ENCODE measurements at regions not wholly inside any gene's neighbourhood (a gene's known extent, or its start where the extent isn't known, plus 50 kb on each side); places are given as distances from the start of the nearest gene placed in this dataset.

- Histone ChIP-seq H3K36me3 (ENCODE audit: control insufficient read depth, insufficient read depth, low read length) (no peaks in the 10 kb centered on the region), H3K4me3 (ENCODE audit: low read depth, low read length) (no peak overlapping the region), H3K27me3 (ENCODE audit: control insufficient read depth, insufficient read depth, low read length) (no peaks in the 10 kb centered on the region)
- POLR2A ChIA-PET, result no interaction called here
- no peak for DNase-seq (ENCODE audit: low read depth)
- CTCF ChIA-PET, result interaction anchor here (1.3 kb wide), 1 partner anchor 12 kb away, joined by 4 read pairs; no protein-coding TSS in a partner anchor
- TF ChIP-seq CTCF (IDR thresholded peaks at IDR 0.05; ENCODE audit: insufficient read depth, low read depth, low read length), result no peak
Measured at GRCh38 chr4:124504431-124504830, 208.1 kb downstream of the ANKRD50 start.

GRCh38 chr4:124505211-124505610 is 207.3 kb downstream of the ANKRD50 start:
- DNase-seq (ENCODE audit: low read depth), result no peak
- no peak for TF ChIP-seq CTCF (IDR thresholded peaks at IDR 0.05; ENCODE audit: insufficient read depth, low read depth, low read length)
- H3K4me3 ChIP-seq (ENCODE audit: low read depth, low read length), result no peak overlapping the region
- H3K27me3 ChIP-seq (ENCODE audit: control insufficient read depth, insufficient read depth, low read length), result no peaks in the 10 kb centered on the region
- ChIA-PET POLR2A (no interaction called here), CTCF (interaction anchor here (0.6 to 1.3 kb wide), 2 partner anchors 13 to 18 kb away, joined by 3 to 4 read pairs; no protein-coding TSS in a partner anchor)
- no peaks in the 10 kb centered on the region for H3K36me3 ChIP-seq (ENCODE audit: control insufficient read depth, insufficient read depth, low read length)

DNA sequence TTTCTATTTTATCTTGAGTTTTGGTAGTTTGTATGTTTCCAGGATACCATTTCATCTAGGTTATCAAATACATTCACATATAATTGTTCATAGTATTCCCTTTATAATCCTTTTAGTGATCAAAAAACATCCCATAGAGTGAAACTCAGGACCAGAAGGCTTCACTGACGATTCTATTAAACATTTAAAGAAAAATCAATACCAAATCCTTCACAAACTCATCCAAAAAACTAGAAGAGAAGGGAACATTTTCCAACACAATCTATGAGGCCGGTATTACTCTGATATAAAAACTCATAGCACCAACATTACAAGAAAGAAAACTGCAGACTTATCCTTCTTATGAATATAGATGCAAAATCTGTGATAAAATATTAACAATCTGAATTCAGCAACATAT is 203.4 kb downstream of the ANKRD50 start:
- ChIA-PET POLR2A (no interaction called here), CTCF (no interaction called here)
- no peak for DNase-seq (ENCODE audit: low read depth)
- H3K4me3 ChIP-seq (ENCODE audit: low read depth, low read length), result no peak overlapping the region
- no peaks in the 10 kb centered on the region for H3K27me3 ChIP-seq (ENCODE audit: control insufficient read depth, insufficient read depth, low read length)
- TF ChIP-seq CTCF (IDR thresholded peaks at IDR 0.05; ENCODE audit: insufficient read depth, low read depth, low read length), result no peak
- no peaks in the 10 kb centered on the region for H3K36me3 ChIP-seq (ENCODE audit: control insufficient read depth, insufficient read depth, low read length)

DNA sequence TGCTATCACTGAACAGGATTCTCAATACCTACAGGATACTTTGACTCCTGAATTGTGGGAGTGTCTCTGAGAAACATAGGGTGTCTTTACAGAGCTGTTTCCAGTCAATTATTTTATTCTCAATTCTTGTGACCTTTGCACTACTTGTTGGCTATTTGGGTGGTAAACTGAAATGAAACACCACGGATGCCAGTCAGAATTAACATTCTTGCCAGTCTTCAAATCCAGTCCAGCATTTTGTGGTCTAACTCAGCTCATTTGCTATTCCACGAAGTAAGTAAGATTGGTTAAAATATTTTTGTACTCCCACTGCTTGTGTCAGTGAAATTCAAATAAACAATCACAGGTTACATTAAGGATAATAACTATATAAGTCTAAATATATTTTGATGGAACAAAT is 197.9 kb downstream of the ANKRD50 start:
- no peaks in the 10 kb centered on the region for H3K27me3 ChIP-seq (ENCODE audit: control insufficient read depth, insufficient read depth, low read length)
- POLR2A ChIA-PET, result interaction anchor here (0.6 kb wide), 1 partner anchor 49 kb away, joined by 3 read pairs; no protein-coding TSS in a partner anchor
- no peak for TF ChIP-seq CTCF (IDR thresholded peaks at IDR 0.05; ENCODE audit: insufficient read depth, low read depth, low read length)
- H3K4me3 ChIP-seq (ENCODE audit: low read depth, low read length), result no peak overlapping the region
- no peaks in the 10 kb centered on the region for H3K36me3 ChIP-seq (ENCODE audit: control insufficient read depth, insufficient read depth, low read length)
- CTCF ChIA-PET, result no interaction called here
- no peak for DNase-seq (ENCODE audit: low read depth)

GRCh38 chr4:124515591-124515990 is 196.9 kb downstream of the ANKRD50 start:
- Histone ChIP-seq H3K27me3 (ENCODE audit: control insufficient read depth, insufficient read depth, low read length) (no peaks in the 10 kb centered on the region), H3K4me3 (ENCODE audit: low read depth, low read length) (no peak overlapping the region), H3K36me3 (ENCODE audit: control insufficient read depth, insufficient read depth, low read length) (no peaks in the 10 kb centered on the region)
- ChIA-PET POLR2A (no interaction called here), CTCF (no interaction called here)
- DNase-seq (ENCODE audit: low read depth), result no peak
- no peak for TF ChIP-seq CTCF (IDR thresholded peaks at IDR 0.05; ENCODE audit: insufficient read depth, low read depth, low read length)
